ENCODE measurements at regions not wholly inside any gene's neighbourhood (a gene's known extent, or its start where the extent isn't known, plus 50 kb on each side); places are given as distances from the start of the nearest gene placed in this dataset.

DNA sequence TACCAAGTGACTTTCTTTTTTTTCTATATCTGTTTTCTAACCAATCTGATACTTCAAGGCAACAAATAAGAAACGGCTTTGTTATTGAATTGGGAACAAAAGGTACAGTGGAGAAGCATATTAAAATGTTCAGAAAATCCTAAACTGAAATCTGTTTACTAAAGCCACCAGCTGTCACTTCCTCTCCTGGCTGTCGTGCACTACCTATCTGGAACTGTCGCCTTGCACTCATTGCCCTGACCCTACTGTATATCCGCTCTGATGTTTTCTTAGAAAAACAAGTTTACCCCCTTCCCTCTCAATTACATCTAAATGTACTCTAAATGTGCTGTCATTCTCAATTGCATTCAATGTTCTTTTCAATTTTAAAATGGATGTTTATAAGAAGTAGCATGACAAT is 439.8 kb upstream of the ARRDC4 start:
- TF ChIP-seq, protein P1, sequence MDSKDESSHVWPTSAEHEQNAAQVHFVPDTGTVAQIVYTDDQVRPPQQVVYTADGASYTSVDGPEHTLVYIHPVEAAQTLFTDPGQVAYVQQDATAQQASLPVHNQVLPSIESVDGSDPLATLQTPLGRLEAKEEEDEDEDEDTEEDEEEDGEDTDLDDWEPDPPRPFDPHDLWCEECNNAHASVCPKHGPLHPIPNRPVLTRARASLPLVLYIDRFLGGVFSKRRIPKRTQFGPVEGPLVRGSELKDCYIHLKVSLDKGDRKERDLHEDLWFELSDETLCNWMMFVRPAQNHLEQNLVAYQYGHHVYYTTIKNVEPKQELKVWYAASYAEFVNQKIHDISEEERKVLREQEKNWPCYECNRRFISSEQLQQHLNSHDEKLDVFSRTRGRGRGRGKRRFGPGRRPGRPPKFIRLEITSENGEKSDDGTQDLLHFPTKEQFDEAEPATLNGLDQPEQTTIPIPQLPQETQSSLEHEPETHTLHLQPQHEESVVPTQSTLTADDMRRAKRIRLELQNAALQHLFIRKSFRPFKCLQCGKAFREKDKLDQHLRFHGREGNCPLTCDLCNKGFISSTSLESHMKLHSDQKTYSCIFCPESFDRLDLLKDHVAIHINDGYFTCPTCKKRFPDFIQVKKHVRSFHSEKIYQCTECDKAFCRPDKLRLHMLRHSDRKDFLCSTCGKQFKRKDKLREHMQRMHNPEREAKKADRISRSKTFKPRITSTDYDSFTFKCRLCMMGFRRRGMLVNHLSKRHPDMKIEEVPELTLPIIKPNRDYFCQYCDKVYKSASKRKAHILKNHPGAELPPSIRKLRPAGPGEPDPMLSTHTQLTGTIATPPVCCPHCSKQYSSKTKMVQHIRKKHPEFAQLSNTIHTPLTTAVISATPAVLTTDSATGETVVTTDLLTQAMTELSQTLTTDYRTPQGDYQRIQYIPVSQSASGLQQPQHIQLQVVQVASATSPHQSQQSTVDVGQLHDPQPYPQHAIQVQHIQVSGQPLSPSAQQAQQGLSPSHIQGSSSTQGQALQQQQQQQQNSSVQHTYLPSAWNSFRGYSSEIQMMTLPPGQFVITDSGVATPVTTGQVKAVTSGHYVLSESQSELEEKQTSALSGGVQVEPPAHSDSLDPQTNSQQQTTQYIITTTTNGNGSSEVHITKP (tag by site-specific recombination; IDR thresholded peaks at IDR 0.05), result no peak
- TF ChIP-seq RBAK (tag by site-specific recombination; IDR thresholded peaks at IDR 0.05) (no peak), CTCF (tag by site-specific recombination; IDR thresholded peaks at IDR 0.05) (no peak), TRIM28 (IDR thresholded peaks at IDR 0.05; ENCODE audit: borderline replicate concordance, low read length) (no peak), KLF10 (tag by site-specific recombination; IDR thresholded peaks at IDR 0.05) (no peak), ZNF792 (tag by site-specific recombination; IDR thresholded peaks at IDR 0.05) (no peak)
- TF ChIP-seq, protein P2, sequence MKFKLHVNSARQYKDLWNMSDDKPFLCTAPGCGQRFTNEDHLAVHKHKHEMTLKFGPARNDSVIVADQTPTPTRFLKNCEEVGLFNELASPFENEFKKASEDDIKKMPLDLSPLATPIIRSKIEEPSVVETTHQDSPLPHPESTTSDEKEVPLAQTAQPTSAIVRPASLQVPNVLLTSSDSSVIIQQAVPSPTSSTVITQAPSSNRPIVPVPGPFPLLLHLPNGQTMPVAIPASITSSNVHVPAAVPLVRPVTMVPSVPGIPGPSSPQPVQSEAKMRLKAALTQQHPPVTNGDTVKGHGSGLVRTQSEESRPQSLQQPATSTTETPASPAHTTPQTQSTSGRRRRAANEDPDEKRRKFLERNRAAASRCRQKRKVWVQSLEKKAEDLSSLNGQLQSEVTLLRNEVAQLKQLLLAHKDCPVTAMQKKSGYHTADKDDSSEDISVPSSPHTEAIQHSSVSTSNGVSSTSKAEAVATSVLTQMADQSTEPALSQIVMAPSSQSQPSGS (tag by site-specific recombination; IDR thresholded peaks at IDR 0.05; ENCODE audit: low read depth), result no peak

Data from HEK293 (cell line).